K562 (cell line): ENCODE measurements at regions not wholly inside any gene's neighbourhood (a gene's known extent, or its start where the extent isn't known, plus 50 kb on each side); places are given as distances from the start of the nearest gene placed in this dataset.

Experiments used
- ATAC-seq: fragments of 200-7000 bp; cut with Tn5 transposase; 3 replicates; pipeline ENCODE4 v1.9.1; 2020; ENCODE audit warnings: moderate library complexity
- BruUV-seq: library from RNA; stranded (reverse); fragments of 400-500 nt; replicated peaks from 2 replicates; lab custom pipeline; 2021; lab: Mats Ljungman, UMichigan
- CTCF ChIA-PET: fragments of 300-600 bp; formaldehyde crosslinking; extraction: SDS; loops from one replicate; lab custom pipeline; 2021; ENCODE audit warnings: low intra/inter-chr PET ratio; lab: Yijun Ruan, JAX
- POLR2A ChIA-PET: fragments of 300-600, 350-650 bp; sonication (Branson Sonifier 250); formaldehyde crosslinking; extraction: SDS; loops from one replicate; lab custom pipeline; 2021; ENCODE audit warnings: antibody characterized with exemption, inconsistent platforms; lab: Yijun Ruan, JAX
- DNase-seq, 4 experiments: peaks; one replicate each; pipeline versions ENCODE4 v3.0.0 to v3.0.0-alpha.2; 2011 to 2018; ENCODE audit warnings: low spot score in 3 of 4, mixed read lengths in 3 of 4; ENCODE audit errors: extremely low read depth in 1 of 4
- FAIRE-seq: peaks from 2 replicates; lab custom pipeline; 2011; peaks lifted over from hg19 to GRCh38; lab: Jason Lieb, UNC
- H2AFZ ChIP-seq: 2 replicates; pipeline ENCODE4 v1.6.0; 2011; ENCODE audit warnings: low read depth, low read length, control low read depth, inconsistent platforms
- H3K27ac ChIP-seq: fragments of 200-600 bp; 3 replicates; pipeline ENCODE4 v1.8.0; 2011; ENCODE audit warnings: low read depth, mild to moderate bottlenecking, control low read depth, inconsistent platforms, low read length, moderate library complexity, mixed read lengths; ENCODE audit errors: extremely low read depth
- H3K27me3 ChIP-seq, 2 experiments: fragments of 300-600 bp in 1 of 2; 2 replicates in 1 of 2; 3 replicates in 1 of 2; pipeline versions ENCODE4 v1.6.0 to v1.8.0; 2011; ENCODE audit warnings: inconsistent platforms in 2 of 2, low read length in 2 of 2, mild to moderate bottlenecking in 1 of 2, mixed read lengths in 1 of 2, moderate library complexity in 1 of 2; ENCODE audit not compliant: control insufficient read depth in 2 of 2, insufficient read depth in 2 of 2
- H3K36me3 ChIP-seq: fragments of 300-600 bp; 3 replicates; pipeline ENCODE4 v1.8.0; 2011; ENCODE audit warnings: mild to moderate bottlenecking, low read length, inconsistent platforms; ENCODE audit not compliant: control insufficient read depth, insufficient read depth
- H3K4me1 ChIP-seq, 2 experiments: fragments of 200-600 bp in 1 of 2; replicated peaks in 1 of 2; 2 replicates in 1 of 2; 3 replicates in 1 of 2; pipeline versions ENCODE4 v1.5.1 to v1.8.0; 2011; ENCODE audit warnings: inconsistent platforms in 2 of 2, low read length in 2 of 2, mild to moderate bottlenecking in 1 of 2, mixed read lengths in 1 of 2, moderate library complexity in 1 of 2; ENCODE audit not compliant: control insufficient read depth in 2 of 2, insufficient read depth in 2 of 2
- H3K4me2 ChIP-seq: 2 replicates; pipeline ENCODE4 v1.6.1; 2011; ENCODE audit warnings: low read length, control low read depth, inconsistent platforms, mixed read lengths; ENCODE audit not compliant: insufficient read depth
- H3K4me3 ChIP-seq: fragments of 200-600 bp; sonication (generic), shearing (Covaris generic); 2 replicates; pipeline ENCODE4 v1.5.1; 2016; ENCODE audit warnings: control low read depth, inconsistent platforms
- H3K79me2 ChIP-seq: fragments of 200-600 bp; 3 replicates; pipeline ENCODE4 v1.8.0; 2011; ENCODE audit warnings: low read length, inconsistent platforms; ENCODE audit not compliant: control insufficient read depth, insufficient read depth
- H3K9ac ChIP-seq, 2 experiments: 2 replicates each; pipeline versions ENCODE4 v1.6.0 to v1.6.1; 2011; ENCODE audit warnings: low read depth in 2 of 2, low read length in 2 of 2, control low read depth in 1 of 2, inconsistent platforms in 1 of 2, mild to moderate bottlenecking in 1 of 2, mixed read lengths in 1 of 2; ENCODE audit not compliant: insufficient read depth in 1 of 2
- H3K9me1 ChIP-seq: one replicate; pipeline ENCODE4 v1.6.0; 2011; ENCODE audit warnings: inconsistent platforms, mild to moderate bottlenecking, low read length, moderate library complexity; ENCODE audit not compliant: control insufficient read depth, insufficient read depth
- H3K9me3 ChIP-seq: replicated peaks from 2 replicates; pipeline ENCODE4 v1.5.1; 2011; ENCODE audit warnings: low read depth, low read length, inconsistent platforms; ENCODE audit not compliant: control insufficient read depth, insufficient read depth
- H4K20me1 ChIP-seq: replicated peaks from 2 replicates; pipeline ENCODE4 v1.6.1; 2011; ENCODE audit warnings: low read length, inconsistent platforms, mixed read lengths; ENCODE audit not compliant: control insufficient read depth, insufficient read depth
- DPF2 ChIP-seq: fragments of 450-650 bp; IDR thresholded peaks from 2 replicates; pipeline ENCODE4 v1.6.1; 2016
- MEF2D ChIP-seq: conservative IDR thresholded peaks from 2 replicates; pipeline ENCODE4 v1.6.1; 2016; ENCODE audit warnings: low read depth, missing genetic modification characterization, missing compliant biosample characterization
- NFIX ChIP-seq: fragments of 250-450 bp; sonication (Bioruptor Pico); IDR thresholded peaks from 2 replicates; pipeline ENCODE4 v1.4.0; 2020; ENCODE audit warnings: low read depth, mild to moderate bottlenecking, moderate library complexity
- NKRF ChIP-seq: fragments of 450-650 bp; IDR thresholded peaks from 2 replicates; pipeline ENCODE4 v1.6.1; 2016; ENCODE audit warnings: borderline replicate concordance
- ZC3H8 ChIP-seq: fragments of 450-650 bp; IDR thresholded peaks from 2 replicates; pipeline ENCODE4 v1.6.1; 2017
- ZNF277 ChIP-seq: fragments of 250-450 bp; sonication (Bioruptor Pico); IDR thresholded peaks from 2 replicates; pipeline ENCODE4 v1.8.0; 2022; ENCODE audit warnings: inconsistent platforms, mild to moderate bottlenecking, moderate library complexity, borderline replicate concordance
- ZNF398 ChIP-seq: fragments of 250-450 bp; sonication (Bioruptor Pico); IDR thresholded peaks from 2 replicates; pipeline ENCODE4 v1.8.0; 2021; ENCODE audit warnings: moderate library complexity, mild to moderate bottlenecking, inconsistent platforms
- WGBS: fragments of 100-300 bp; shearing (Covaris generic); methylation state at CpG from one replicate; pipeline ENCODE4 v1.1.6; 2016; ENCODE audit warnings: low coverage, mixed read lengths; ENCODE audit not compliant: insufficient coverage; ENCODE audit errors: missing lambda C conversion rate; 5-methylcytosine and 5-hydroxymethylcytosine counted together
- in situ Hi-C: fragments of 300-500 bp; cut with MboI; formaldehyde crosslinking; loops from 4 replicates; pipeline ENCODE4 v1.15.0; 2018; ENCODE audit warnings: inconsistent platforms, mixed read lengths
- intact Hi-C: fragments of 100-400 bp; cut with micrococcal nuclease; formaldehyde crosslinking; loops from 2 replicates; pipeline ENCODE4 v1.14.2; 2022

DNA sequence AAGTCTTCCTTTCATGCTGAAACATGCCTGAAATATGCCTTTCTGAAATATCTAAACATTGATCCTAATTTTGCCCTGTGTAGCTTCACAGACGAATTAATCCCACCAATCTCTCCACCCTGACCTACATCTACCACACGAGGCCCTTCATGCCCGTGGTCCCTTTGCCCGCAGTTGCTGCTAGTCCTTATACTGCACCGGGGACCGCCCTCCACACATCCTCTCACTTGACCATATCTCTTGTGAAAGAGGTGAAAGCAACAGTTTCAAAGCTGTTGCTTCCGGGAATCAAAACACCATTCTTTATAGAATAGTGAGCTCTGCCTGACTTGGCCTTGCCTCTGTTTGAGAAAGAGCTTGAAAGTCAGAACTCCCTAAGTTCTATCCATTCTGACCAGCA lies 499.5 kb downstream of the NTRK3 start:
- H3K9me3 ChIP-seq = no peaks in the 10 kb centered on the region; the same call in 1 of the 2 replicates
- H3K27ac ChIP-seq = no peak overlapping the region
- H4K20me1 ChIP-seq = no peaks in the 10 kb centered on the region
- H3K4me1 ChIP-seq = peaks cover 3 to 25% of the 10 kb centered on the region in 2 experiments; a peak in 3 of 5 replicates
- WGBS = 60% methylated on average over 7 of the region's 7 CpGs
- DNase-seq = no peak
- intact Hi-C loops = no loop called here
- no peak overlapping the region for H3K9ac ChIP-seq
- H2AFZ ChIP-seq = no peak overlapping the region
- no peak for ATAC-seq
- TF ChIP-seq MEF2D (tag) = no peak
- no peak for TF ChIP-seq NKRF
- no peak for TF ChIP-seq NFIX (CRISPR knock-in tag)
- TF ChIP-seq ZNF277 (CRISPR knock-in tag) = no peak
- TF ChIP-seq ZC3H8 = no peak
- no peak for TF ChIP-seq DPF2
- no peak for TF ChIP-seq ZNF398 (CRISPR knock-in tag)
- H3K4me2 ChIP-seq = no peak overlapping the region
- no peaks in the 10 kb centered on the region for H3K79me2 ChIP-seq
- POLR2A ChIA-PET = interaction anchor here (0.6 kb wide), 1 partner anchor 30 kb away, joined by 3 read pairs; no protein-coding TSS in a partner anchor
- H3K36me3 ChIP-seq = no peaks in the 10 kb centered on the region
- no peaks in the 10 kb centered on the region for H3K27me3 ChIP-seq
- in situ Hi-C loops = no loop called here
- no peak overlapping the region for H3K4me3 ChIP-seq
- CTCF ChIA-PET = no interaction called here
- no TSS peak for BruUV-seq
- H3K9me1 ChIP-seq = no peaks in the 10 kb centered on the region
- no peak for FAIRE-seq
